H1 (cell line): ENCODE measurements at regions not wholly inside any gene's neighbourhood (a gene's known extent, or its start where the extent isn't known, plus 50 kb on each side); places are given as distances from the start of the nearest gene placed in this dataset.

Source experiments
- RAD21 ChIP-seq, 2 experiments: IDR thresholded peaks in 1 of 2; conservative IDR thresholded peaks in 1 of 2; 2 replicates each; pipeline ENCODE4 v1.6.1; 2011; ENCODE audit warnings: low read depth in 2 of 2, low read length in 2 of 2, improper control_type of control experiment in 1 of 2, inconsistent platforms in 1 of 2, mild to moderate bottlenecking in 1 of 2, moderate library complexity in 1 of 2

GRCh38 chr2:7203056-7203467 is 285.9 kb downstream of the RNF144A start (continued):
- TF ChIP-seq RAD21 (IDR thresholded peaks at IDR 0.05 in 1 of 2, conservative IDR thresholded peaks at IDR 0.05 in 1 of 2; ENCODE audit: low read depth in 2 of 2, low read length in 2 of 2), result peak; percentile 87 to 94
